GM12878 (cell line): ENCODE measurements at regions not wholly inside any gene's neighbourhood (a gene's known extent, or its start where the extent isn't known, plus 50 kb on each side); places are given as distances from the start of the nearest gene placed in this dataset.

Source experiments
- ATAC-seq: fragments of 200-7000 bp; cut with Tn5 transposase; 3 replicates; pipeline ENCODE4 v1.9.1; 2020; ENCODE audit warnings: mild to moderate bottlenecking, moderate library complexity
- BruUV-seq: library from RNA; stranded (reverse); fragments of 400-500 nt; replicated peaks from 2 replicates; lab custom pipeline; 2021; lab: Mats Ljungman, UMichigan
- CTCF ChIA-PET: fragments of 300-600 bp; sonication (Branson Sonifier 250); formaldehyde crosslinking; extraction: SDS; loops from one replicate; lab custom pipeline; 2021; ENCODE audit warnings: inconsistent platforms; lab: Yijun Ruan, JAX
- POLR2A ChIA-PET: fragments of 350-600 bp; formaldehyde crosslinking; extraction: SDS; loops from one replicate; lab custom pipeline; 2021; ENCODE audit warnings: inconsistent platforms; lab: Charles Lee
- RAD21 ChIA-PET: fragments of 300-600 bp; sonication (Branson Sonifier 250); formaldehyde crosslinking; loops from one replicate; lab custom pipeline; 2023; ENCODE audit warnings: antibody characterized with exemption; ENCODE audit not compliant: unreplicated experiment; lab: Charles Lee
- SMC1A ChIA-PET: fragments of 300-600 bp; sonication (Branson Sonifier 250); formaldehyde crosslinking; loops from one replicate; lab custom pipeline; 2023; ENCODE audit not compliant: unreplicated experiment, uncharacterized antibody; lab: Charles Lee
- DNase-seq: peaks from one replicate; pipeline ENCODE4 v3.0.0-alpha.2; 2011; ENCODE audit warnings: low read depth, low spot score
- FAIRE-seq: peaks from 3 replicates; lab custom pipeline; 2011; peaks lifted over from hg19 to GRCh38; lab: Jason Lieb, UNC
- H2AFZ ChIP-seq: 2 replicates; pipeline ENCODE4 v1.6.0; 2011; ENCODE audit warnings: low read depth, low read length, control low read depth; ENCODE audit not compliant: control insufficient read depth
- H3K27ac ChIP-seq: 2 replicates; pipeline ENCODE4 v1.5.1; 2011; ENCODE audit warnings: control low read depth; ENCODE audit not compliant: control insufficient read depth, insufficient read depth
- H3K27me3 ChIP-seq, 2 experiments: replicated peaks in 1 of 2; 2 replicates each; pipeline versions ENCODE4 v1.6.0 to v1.6.1; 2011; ENCODE audit warnings: low read length in 1 of 2; ENCODE audit not compliant: control insufficient read depth in 2 of 2, insufficient read depth in 2 of 2
- H3K36me3 ChIP-seq, 2 experiments: 2 replicates each; pipeline ENCODE4 v1.5.1; 2011; ENCODE audit warnings: low read length in 1 of 2; ENCODE audit not compliant: control insufficient read depth in 2 of 2, insufficient read depth in 2 of 2
- H3K4me1 ChIP-seq: 2 replicates; pipeline ENCODE4 v1.6.1; 2011; ENCODE audit warnings: mild to moderate bottlenecking, low read length, moderate library complexity, mixed read lengths; ENCODE audit not compliant: control insufficient read depth, insufficient read depth
- H3K4me2 ChIP-seq: 2 replicates; pipeline ENCODE4 v1.6.0; 2011; ENCODE audit warnings: control low read depth; ENCODE audit not compliant: control insufficient read depth, insufficient read depth
- H3K4me3 ChIP-seq: fragments of 200-600 bp; sonication (generic); 2 replicates; pipeline ENCODE4 v1.5.1; 2016
- H3K79me2 ChIP-seq: 2 replicates; pipeline ENCODE4 v1.6.0; 2011; ENCODE audit warnings: low read length; ENCODE audit not compliant: control insufficient read depth, insufficient read depth
- H3K9ac ChIP-seq: 2 replicates; pipeline ENCODE4 v1.8.0; 2011; ENCODE audit warnings: low read length, control low read depth, mixed read lengths; ENCODE audit not compliant: control insufficient read depth, insufficient read depth
- H3K9me3 ChIP-seq: replicated peaks from 3 replicates; pipeline ENCODE4 v1.5.1; 2011; ENCODE audit warnings: mild to moderate bottlenecking, low read length; ENCODE audit not compliant: control insufficient read depth, insufficient read depth
- H4K20me1 ChIP-seq: 2 replicates; pipeline ENCODE4 v1.6.0; 2011; ENCODE audit not compliant: control insufficient read depth, insufficient read depth
- BMI1 ChIP-seq: fragments of 450-650 bp; IDR thresholded peaks from 2 replicates; pipeline ENCODE4 v1.6.1; 2016; ENCODE audit warnings: mild to moderate bottlenecking, moderate library complexity, borderline replicate concordance
- CREM ChIP-seq: IDR thresholded peaks from 2 replicates; pipeline ENCODE4 v1.6.1; 2014; ENCODE audit warnings: antibody characterized with exemption, low read depth
- FOS ChIP-seq: IDR thresholded peaks from 3 replicates; pipeline ENCODE4 v1.6.1; 2011; ENCODE audit warnings: borderline replicate concordance; ENCODE audit not compliant: insufficient read length; ENCODE audit errors: extremely low read depth
- KLF5 ChIP-seq: fragments of 450-650 bp; IDR thresholded peaks from 2 replicates; pipeline ENCODE4 v1.6.1; 2014; ENCODE audit warnings: mild to moderate bottlenecking; ENCODE audit not compliant: partially characterized antibody
- NFYB ChIP-seq: IDR thresholded peaks from 2 replicates; pipeline ENCODE4 v1.6.1; 2011; ENCODE audit warnings: low read depth, mild to moderate bottlenecking, low read length, improper control_type of control experiment, moderate library complexity; ENCODE audit not compliant: insufficient read depth
- NR2C2 ChIP-seq: IDR thresholded peaks from 2 replicates; pipeline ENCODE4 v1.6.1; 2011; ENCODE audit warnings: borderline replicate concordance, low read depth; ENCODE audit not compliant: control insufficient read depth, insufficient read length
- NRF1 ChIP-seq: conservative IDR thresholded peaks from 2 replicates; pipeline ENCODE4 v1.6.1; 2011; ENCODE audit warnings: mild to moderate bottlenecking, low read depth, low read length, improper control_type of control experiment
- PAX5 ChIP-seq: IDR thresholded peaks from 2 replicates; pipeline ENCODE4 v1.6.1; 2011; ENCODE audit warnings: low read depth, low read length, borderline replicate concordance
- POLR2A ChIP-seq: IDR thresholded peaks from 2 replicates; pipeline ENCODE4 v1.6.1; 2011; ENCODE audit warnings: low read depth, mild to moderate bottlenecking, low read length
- POLR2AphosphoS2 ChIP-seq: IDR thresholded peaks from 2 replicates; pipeline ENCODE4 v1.6.1; 2011; ENCODE audit warnings: low read depth, mild to moderate bottlenecking, low read length, improper control_type of control experiment, moderate library complexity
- RAD21 ChIP-seq: IDR thresholded peaks from 2 replicates; pipeline ENCODE4 v1.6.1; 2011; ENCODE audit warnings: mild to moderate bottlenecking, low read depth, low read length, moderate library complexity; ENCODE audit not compliant: insufficient read depth
- SRF ChIP-seq, 2 experiments: IDR thresholded peaks; 2 replicates each; pipeline ENCODE4 v1.6.1; 2011; ENCODE audit warnings: low read depth in 2 of 2, low read length in 2 of 2, mild to moderate bottlenecking in 1 of 2, moderate library complexity in 1 of 2
- STAT3 ChIP-seq: IDR thresholded peaks from 2 replicates; pipeline ENCODE4 v1.6.1; 2011; ENCODE audit warnings: low read depth, low read length, improper control_type of control experiment
- SUPT20H ChIP-seq: IDR thresholded peaks from 2 replicates; pipeline ENCODE4 v1.6.1; 2011; ENCODE audit warnings: low read depth, mild to moderate bottlenecking, low read length, moderate library complexity, borderline replicate concordance; ENCODE audit not compliant: control insufficient read depth
- ZNF217 ChIP-seq: fragments of 450-650 bp; IDR thresholded peaks from 2 replicates; pipeline ENCODE4 v1.6.1; 2017; ENCODE audit warnings: antibody characterized with exemption, mild to moderate bottlenecking
- WGBS: methylation state at CpG from one replicate; pipeline ENCODE4 v1.1.6; 2016; ENCODE audit warnings: low lambda C conversion rate; ENCODE audit not compliant: insufficient replicate concordance, insufficient coverage; ENCODE audit errors: missing lambda C conversion rate; 5-methylcytosine and 5-hydroxymethylcytosine counted together
- in situ Hi-C: fragments of 300-500 bp; cut with MboI; formaldehyde crosslinking; loops from 9 replicates; pipeline ENCODE4 v1.14.3; 2018; ENCODE audit warnings: mixed read lengths
- intact Hi-C: fragments of 100-400 bp; cut with micrococcal nuclease; formaldehyde crosslinking; loops from one replicate; pipeline ENCODE4 v1.14.2; 2022; ENCODE audit not compliant: unreplicated experiment
- TF ChIP-seq, protein P1 (sequence below): IDR thresholded peaks from 2 replicates; pipeline ENCODE4 v1.6.1; 2012; ENCODE audit warnings: low read length, inconsistent platforms
- TF ChIP-seq, protein P2 (sequence below): fragments of 450-650 bp; conservative IDR thresholded peaks from 2 replicates; pipeline ENCODE4 v1.6.1; 2017; ENCODE audit warnings: mild to moderate bottlenecking, moderate library complexity
- TF ChIP-seq, protein P3 (sequence below): fragments of 450-650 bp; IDR thresholded peaks from 2 replicates; pipeline ENCODE4 v1.6.1; 2017; ENCODE audit warnings: mild to moderate bottlenecking, moderate library complexity

DNA sequence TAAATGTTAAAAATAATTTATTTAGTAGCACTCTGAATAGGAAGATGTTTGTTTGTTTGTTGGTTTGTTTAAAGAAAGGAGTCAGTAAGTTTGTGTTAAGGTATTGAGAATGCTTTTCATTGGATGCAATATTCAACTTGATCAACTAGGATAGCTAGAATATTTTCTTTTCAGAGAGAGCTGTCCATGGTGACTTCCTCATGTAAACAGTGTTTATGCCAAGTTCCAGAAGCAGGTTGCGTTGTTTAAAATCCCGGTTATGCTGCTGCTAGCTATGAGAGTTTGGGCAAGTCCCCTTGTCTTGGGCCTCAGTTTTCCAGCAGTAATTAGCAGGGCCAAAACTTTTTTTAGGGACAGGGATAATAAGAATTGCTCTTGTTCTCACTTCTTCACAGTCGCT lies 876.2 kb upstream of the HS3ST1 start:
- no peak overlapping the region for H2AFZ ChIP-seq
- intact Hi-C loops, result no loop called here
- ATAC-seq (no peak), DNase-seq (no peak), FAIRE-seq (no peak)
- no peaks in the 10 kb centered on the region for H3K9me3 ChIP-seq
- no peak overlapping the region for H3K4me3 ChIP-seq
- H3K27ac ChIP-seq, result no peak overlapping the region
- H3K79me2 ChIP-seq, result no peaks in the 10 kb centered on the region
- H3K36me3 ChIP-seq, result no peaks in the 10 kb centered on the region
- ChIA-PET POLR2A (no interaction called here), SMC1A (no interaction called here), RAD21 (no interaction called here), CTCF (interaction anchor here (1.2 kb wide), 1 partner anchor 9 kb away, joined by 3 read pairs; no protein-coding TSS in a partner anchor)
- TF ChIP-seq SUPT20H (no peak), KLF5 (no peak), POLR2A (no peak), PAX5 (no peak), ZNF217 (no peak), NRF1 (no peak), BMI1 (no peak), NR2C2 (no peak), NFYB (no peak), STAT3 (no peak), SRF (IDR thresholded peaks at IDR 0.05; ENCODE audit: low read depth in 2 of 2, low read length in 2 of 2) (no peak), POLR2AphosphoS2 (no peak), CREM (no peak), FOS (no peak), RAD21 (no peak)
- TF ChIP-seq, protein P1, sequence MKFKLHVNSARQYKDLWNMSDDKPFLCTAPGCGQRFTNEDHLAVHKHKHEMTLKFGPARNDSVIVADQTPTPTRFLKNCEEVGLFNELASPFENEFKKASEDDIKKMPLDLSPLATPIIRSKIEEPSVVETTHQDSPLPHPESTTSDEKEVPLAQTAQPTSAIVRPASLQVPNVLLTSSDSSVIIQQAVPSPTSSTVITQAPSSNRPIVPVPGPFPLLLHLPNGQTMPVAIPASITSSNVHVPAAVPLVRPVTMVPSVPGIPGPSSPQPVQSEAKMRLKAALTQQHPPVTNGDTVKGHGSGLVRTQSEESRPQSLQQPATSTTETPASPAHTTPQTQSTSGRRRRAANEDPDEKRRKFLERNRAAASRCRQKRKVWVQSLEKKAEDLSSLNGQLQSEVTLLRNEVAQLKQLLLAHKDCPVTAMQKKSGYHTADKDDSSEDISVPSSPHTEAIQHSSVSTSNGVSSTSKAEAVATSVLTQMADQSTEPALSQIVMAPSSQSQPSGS, result no peak
- TF ChIP-seq, protein P2, sequence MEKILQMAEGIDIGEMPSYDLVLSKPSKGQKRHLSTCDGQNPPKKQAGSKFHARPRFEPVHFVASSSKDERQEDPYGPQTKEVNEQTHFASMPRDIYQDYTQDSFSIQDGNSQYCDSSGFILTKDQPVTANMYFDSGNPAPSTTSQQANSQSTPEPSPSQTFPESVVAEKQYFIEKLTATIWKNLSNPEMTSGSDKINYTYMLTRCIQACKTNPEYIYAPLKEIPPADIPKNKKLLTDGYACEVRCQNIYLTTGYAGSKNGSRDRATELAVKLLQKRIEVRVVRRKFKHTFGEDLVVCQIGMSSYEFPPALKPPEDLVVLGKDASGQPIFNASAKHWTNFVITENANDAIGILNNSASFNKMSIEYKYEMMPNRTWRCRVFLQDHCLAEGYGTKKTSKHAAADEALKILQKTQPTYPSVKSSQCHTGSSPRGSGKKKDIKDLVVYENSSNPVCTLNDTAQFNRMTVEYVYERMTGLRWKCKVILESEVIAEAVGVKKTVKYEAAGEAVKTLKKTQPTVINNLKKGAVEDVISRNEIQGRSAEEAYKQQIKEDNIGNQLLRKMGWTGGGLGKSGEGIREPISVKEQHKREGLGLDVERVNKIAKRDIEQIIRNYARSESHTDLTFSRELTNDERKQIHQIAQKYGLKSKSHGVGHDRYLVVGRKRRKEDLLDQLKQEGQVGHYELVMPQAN, result no peak
- TF ChIP-seq, protein P3, sequence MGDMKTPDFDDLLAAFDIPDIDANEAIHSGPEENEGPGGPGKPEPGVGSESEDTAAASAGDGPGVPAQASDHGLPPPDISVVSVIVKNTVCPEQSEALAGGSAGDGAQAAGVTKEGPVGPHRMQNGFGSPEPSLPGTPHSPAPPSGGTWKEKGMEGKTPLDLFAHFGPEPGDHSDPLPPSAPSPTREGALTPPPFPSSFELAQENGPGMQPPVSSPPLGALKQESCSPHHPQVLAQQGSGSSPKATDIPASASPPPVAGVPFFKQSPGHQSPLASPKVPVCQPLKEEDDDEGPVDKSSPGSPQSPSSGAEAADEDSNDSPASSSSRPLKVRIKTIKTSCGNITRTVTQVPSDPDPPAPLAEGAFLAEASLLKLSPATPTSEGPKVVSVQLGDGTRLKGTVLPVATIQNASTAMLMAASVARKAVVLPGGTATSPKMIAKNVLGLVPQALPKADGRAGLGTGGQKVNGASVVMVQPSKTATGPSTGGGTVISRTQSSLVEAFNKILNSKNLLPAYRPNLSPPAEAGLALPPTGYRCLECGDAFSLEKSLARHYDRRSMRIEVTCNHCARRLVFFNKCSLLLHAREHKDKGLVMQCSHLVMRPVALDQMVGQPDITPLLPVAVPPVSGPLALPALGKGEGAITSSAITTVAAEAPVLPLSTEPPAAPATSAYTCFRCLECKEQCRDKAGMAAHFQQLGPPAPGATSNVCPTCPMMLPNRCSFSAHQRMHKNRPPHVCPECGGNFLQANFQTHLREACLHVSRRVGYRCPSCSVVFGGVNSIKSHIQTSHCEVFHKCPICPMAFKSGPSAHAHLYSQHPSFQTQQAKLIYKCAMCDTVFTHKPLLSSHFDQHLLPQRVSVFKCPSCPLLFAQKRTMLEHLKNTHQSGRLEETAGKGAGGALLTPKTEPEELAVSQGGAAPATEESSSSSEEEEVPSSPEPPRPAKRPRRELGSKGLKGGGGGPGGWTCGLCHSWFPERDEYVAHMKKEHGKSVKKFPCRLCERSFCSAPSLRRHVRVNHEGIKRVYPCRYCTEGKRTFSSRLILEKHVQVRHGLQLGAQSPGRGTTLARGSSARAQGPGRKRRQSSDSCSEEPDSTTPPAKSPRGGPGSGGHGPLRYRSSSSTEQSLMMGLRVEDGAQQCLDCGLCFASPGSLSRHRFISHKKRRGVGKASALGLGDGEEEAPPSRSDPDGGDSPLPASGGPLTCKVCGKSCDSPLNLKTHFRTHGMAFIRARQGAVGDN, result no peak
- WGBS, result 71% methylated on average over 3 of the region's 3 CpGs
- no TSS peak for BruUV-seq
- H3K4me2 ChIP-seq, result no peak overlapping the region
- no peaks in the 10 kb centered on the region for H3K4me1 ChIP-seq
- in situ Hi-C loops, result no loop called here
- no peaks in the 10 kb centered on the region for H4K20me1 ChIP-seq
- H3K9ac ChIP-seq, result no peak overlapping the region
- H3K27me3 ChIP-seq, result no peaks in the 10 kb centered on the region
